ENCODE measurements at regions not wholly inside any gene's neighbourhood (a gene's known extent, or its start where the extent isn't known, plus 50 kb on each side); places are given as distances from the start of the nearest gene placed in this dataset.

DNA sequence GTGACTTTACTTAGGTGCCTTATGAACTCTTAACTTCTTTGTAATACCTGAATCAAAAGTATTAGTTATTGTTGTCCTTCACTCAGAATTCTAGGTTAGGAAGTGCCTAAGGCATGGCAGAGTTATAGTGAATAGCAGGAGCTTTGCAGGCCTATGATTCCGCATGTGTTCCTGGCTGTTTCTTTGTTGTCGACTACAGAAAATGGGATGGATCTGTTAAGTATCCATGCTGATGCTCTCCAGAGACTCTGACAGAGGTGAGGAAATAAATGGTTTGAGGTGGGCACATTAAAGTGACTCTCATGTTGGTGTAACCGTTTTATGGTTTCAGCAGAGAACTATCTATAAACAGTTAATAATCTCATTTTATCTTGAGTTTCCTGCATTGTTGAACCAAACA is 1601.3 kb downstream of the PCDH7 start:
- Histone ChIP-seq H3K56ac (replicated peaks; ENCODE audit: insufficient read length, low read depth, low read length) (no peak overlapping the region), H2BK15ac (ENCODE audit: low read length) (no peak overlapping the region), H4K8ac (ENCODE audit: extremely low read depth, insufficient read depth, low read length) (no peak overlapping the region), H2BK20ac (ENCODE audit: low read length) (no peak overlapping the region), H3K23me2 (ENCODE audit: low read depth, low read length) (no peaks in the 10 kb centered on the region; the same call in 1 of the 2 replicates), H2BK5ac (ENCODE audit: low read depth, low read length) (no peak overlapping the region), H3K79me2 (ENCODE audit: control insufficient read depth in 1 of 2, insufficient read depth in 2 of 2, low read length in 2 of 2) (no peaks in the 10 kb centered on the region), H2BK12ac (ENCODE audit: low read depth, low read length) (no peak overlapping the region), H3K18ac (ENCODE audit: extremely low read depth, low read length) (no peak overlapping the region), H3K9me3 (ENCODE audit: insufficient read depth in 2 of 2, low read depth in 1 of 2, low read length in 1 of 2) (peaks cover 0 to 11% of the 10 kb centered on the region in 2 experiments; a peak in 1 of 4 replicates), H3K23ac (ENCODE audit: insufficient read length) (no peak overlapping the region), H4K91ac (replicated peaks; ENCODE audit: insufficient read length, low read length) (no peak overlapping the region), H2AK5ac (ENCODE audit: low read depth, low read length) (no peak overlapping the region), H3K27ac (ENCODE audit: low read depth, low read length) (no peak overlapping the region), H3K4me2 (ENCODE audit: insufficient read depth in 1 of 2, low read depth in 2 of 2, low read length in 2 of 2) (no peak overlapping the region), H3K9ac (replicated peaks in 1 of 4; ENCODE audit: extremely low read depth in 1 of 4, low read depth in 3 of 4, low read length in 3 of 4) (no peak overlapping the region), H2BK120ac (replicated peaks; ENCODE audit: low read depth, low read length) (no peak overlapping the region), H4K20me1 (replicated peaks in 1 of 2; ENCODE audit: control insufficient read depth in 1 of 2, insufficient read depth in 2 of 2, low read length in 2 of 2) (no peaks in the 10 kb centered on the region), H3K27me3 (replicated peaks in 1 of 4; ENCODE audit: control insufficient read depth in 3 of 4, extremely low read depth in 1 of 4, insufficient read depth in 3 of 4, low read length in 3 of 4) (no peaks in the 10 kb centered on the region), H2AFZ (ENCODE audit: low read length) (no peak overlapping the region), H3K14ac (ENCODE audit: insufficient read length) (no peak overlapping the region), H4K5ac (ENCODE audit: insufficient read length, low read depth, low read length) (no peak overlapping the region), H3K4me1 (replicated peaks in 1 of 4; ENCODE audit: control insufficient read depth in 3 of 4, insufficient read depth in 4 of 4, low read length in 3 of 4) (no peaks in the 10 kb centered on the region), H3K36me3 (ENCODE audit: control insufficient read depth in 2 of 4, insufficient read depth in 4 of 4, low read length in 3 of 4) (no peaks in the 10 kb centered on the region), H3K4ac (replicated peaks; ENCODE audit: insufficient read length, low read depth, low read length) (no peak overlapping the region), H3K4me3 (ENCODE audit: extremely low read depth in 1 of 4, insufficient read depth in 2 of 4, low read depth in 3 of 4, low read length in 4 of 4) (no peak overlapping the region), H3K79me1 (ENCODE audit: low read depth, low read length) (no peaks in the 10 kb centered on the region)
- DNase-seq (ENCODE audit: low read depth in 1 of 2, low spot score in 2 of 2) (no peak), FAIRE-seq (no peak)
- POLR2A ChIA-PET (ENCODE audit: partially characterized antibody): no interaction called here
- 96% methylated on average over 3 of the region's 3 CpGs; no CpG with 5 or more reads in 1 of the 2 experiments for WGBS, 2 experiments (ENCODE audit: extremely low coverage in 1 of 2, insufficient coverage in 1 of 2, insufficient read length in 1 of 2, insufficient replicate concordance in 2 of 2, low coverage in 1 of 2, low lambda C conversion rate in 2 of 2, missing lambda C conversion rate in 1 of 2)
- CTCF ChIA-PET (ENCODE audit: partially characterized antibody): no interaction called here
- TF ChIP-seq JUND (IDR thresholded peaks at IDR 0.05; ENCODE audit: low read length) (no peak), GABPA (IDR thresholded peaks at IDR 0.05; ENCODE audit: borderline replicate concordance, insufficient read depth, low read length) (no peak), CREB1 (IDR thresholded peaks at IDR 0.05) (no peak), ZNF274 (IDR thresholded peaks at IDR 0.05; ENCODE audit: borderline replicate concordance, extremely low read depth, low read length) (no peak), SUZ12 (IDR thresholded peaks at IDR 0.05; ENCODE audit: low read length) (no peak), POLR2AphosphoS5 (IDR thresholded peaks at IDR 0.05; ENCODE audit: low read depth, low read length) (no peak), YY1 (IDR thresholded peaks at IDR 0.05; ENCODE audit: low read depth, low read length) (no peak), EP300 (IDR thresholded peaks at IDR 0.05; ENCODE audit: borderline replicate concordance in 1 of 2, low read depth in 2 of 2, low read length in 2 of 2) (no peak), HDAC2 (IDR thresholded peaks at IDR 0.05; ENCODE audit: borderline replicate concordance in 1 of 2, low read depth in 2 of 2, low read length in 2 of 2) (no peak), JUN (IDR thresholded peaks at IDR 0.05; ENCODE audit: low read depth, low read length) (no peak)
- TF ChIP-seq, protein P1, sequence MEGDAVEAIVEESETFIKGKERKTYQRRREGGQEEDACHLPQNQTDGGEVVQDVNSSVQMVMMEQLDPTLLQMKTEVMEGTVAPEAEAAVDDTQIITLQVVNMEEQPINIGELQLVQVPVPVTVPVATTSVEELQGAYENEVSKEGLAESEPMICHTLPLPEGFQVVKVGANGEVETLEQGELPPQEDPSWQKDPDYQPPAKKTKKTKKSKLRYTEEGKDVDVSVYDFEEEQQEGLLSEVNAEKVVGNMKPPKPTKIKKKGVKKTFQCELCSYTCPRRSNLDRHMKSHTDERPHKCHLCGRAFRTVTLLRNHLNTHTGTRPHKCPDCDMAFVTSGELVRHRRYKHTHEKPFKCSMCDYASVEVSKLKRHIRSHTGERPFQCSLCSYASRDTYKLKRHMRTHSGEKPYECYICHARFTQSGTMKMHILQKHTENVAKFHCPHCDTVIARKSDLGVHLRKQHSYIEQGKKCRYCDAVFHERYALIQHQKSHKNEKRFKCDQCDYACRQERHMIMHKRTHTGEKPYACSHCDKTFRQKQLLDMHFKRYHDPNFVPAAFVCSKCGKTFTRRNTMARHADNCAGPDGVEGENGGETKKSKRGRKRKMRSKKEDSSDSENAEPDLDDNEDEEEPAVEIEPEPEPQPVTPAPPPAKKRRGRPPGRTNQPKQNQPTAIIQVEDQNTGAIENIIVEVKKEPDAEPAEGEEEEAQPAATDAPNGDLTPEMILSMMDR (IDR thresholded peaks at IDR 0.05; ENCODE audit: control extremely low read depth in 1 of 3, insufficient read depth in 1 of 3, low read depth in 1 of 3, low read length in 3 of 3): no peak
- TF ChIP-seq, protein P2, sequence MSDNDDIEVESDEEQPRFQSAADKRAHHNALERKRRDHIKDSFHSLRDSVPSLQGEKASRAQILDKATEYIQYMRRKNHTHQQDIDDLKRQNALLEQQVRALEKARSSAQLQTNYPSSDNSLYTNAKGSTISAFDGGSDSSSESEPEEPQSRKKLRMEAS (IDR thresholded peaks at IDR 0.05): no peak
